GM12878 (cell line): ENCODE measurements at regions not wholly inside any gene's neighbourhood (a gene's known extent, or its start where the extent isn't known, plus 50 kb on each side); places are given as distances from the start of the nearest gene placed in this dataset.

ENCODE experiments used
- ATAC-seq: fragments of 200-7000 bp; cut with Tn5 transposase; 3 replicates; pipeline ENCODE4 v1.9.1; 2020; ENCODE audit warnings: mild to moderate bottlenecking, moderate library complexity
- BruUV-seq: library from RNA; stranded (reverse); fragments of 400-500 nt; replicated peaks from 2 replicates; lab custom pipeline; 2021; lab: Mats Ljungman, UMichigan
- CTCF ChIA-PET: fragments of 300-600 bp; sonication (Branson Sonifier 250); formaldehyde crosslinking; extraction: SDS; loops from one replicate; lab custom pipeline; 2021; ENCODE audit warnings: inconsistent platforms; lab: Yijun Ruan, JAX
- POLR2A ChIA-PET: fragments of 350-600 bp; formaldehyde crosslinking; extraction: SDS; loops from one replicate; lab custom pipeline; 2021; ENCODE audit warnings: inconsistent platforms; lab: Charles Lee
- RAD21 ChIA-PET: fragments of 300-600 bp; sonication (Branson Sonifier 250); formaldehyde crosslinking; loops from one replicate; lab custom pipeline; 2023; ENCODE audit warnings: antibody characterized with exemption; ENCODE audit not compliant: unreplicated experiment; lab: Charles Lee
- SMC1A ChIA-PET: fragments of 300-600 bp; sonication (Branson Sonifier 250); formaldehyde crosslinking; loops from one replicate; lab custom pipeline; 2023; ENCODE audit not compliant: unreplicated experiment, uncharacterized antibody; lab: Charles Lee
- DNase-seq: peaks from one replicate; pipeline ENCODE4 v3.0.0-alpha.2; 2011; ENCODE audit warnings: low read depth, low spot score
- FAIRE-seq: peaks from 3 replicates; lab custom pipeline; 2011; peaks lifted over from hg19 to GRCh38; lab: Jason Lieb, UNC
- H2AFZ ChIP-seq: 2 replicates; pipeline ENCODE4 v1.6.0; 2011; ENCODE audit warnings: low read depth, low read length, control low read depth; ENCODE audit not compliant: control insufficient read depth
- H3K27ac ChIP-seq: 2 replicates; pipeline ENCODE4 v1.5.1; 2011; ENCODE audit warnings: control low read depth; ENCODE audit not compliant: control insufficient read depth, insufficient read depth
- H3K27me3 ChIP-seq, 2 experiments: replicated peaks in 1 of 2; 2 replicates each; pipeline versions ENCODE4 v1.6.0 to v1.6.1; 2011; ENCODE audit warnings: low read length in 1 of 2; ENCODE audit not compliant: control insufficient read depth in 2 of 2, insufficient read depth in 2 of 2
- H3K36me3 ChIP-seq, 2 experiments: 2 replicates each; pipeline ENCODE4 v1.5.1; 2011; ENCODE audit warnings: low read length in 1 of 2; ENCODE audit not compliant: control insufficient read depth in 2 of 2, insufficient read depth in 2 of 2
- H3K4me1 ChIP-seq: 2 replicates; pipeline ENCODE4 v1.6.1; 2011; ENCODE audit warnings: mild to moderate bottlenecking, low read length, moderate library complexity, mixed read lengths; ENCODE audit not compliant: control insufficient read depth, insufficient read depth
- H3K4me2 ChIP-seq: 2 replicates; pipeline ENCODE4 v1.6.0; 2011; ENCODE audit warnings: control low read depth; ENCODE audit not compliant: control insufficient read depth, insufficient read depth
- H3K4me3 ChIP-seq: fragments of 200-600 bp; sonication (generic); 2 replicates; pipeline ENCODE4 v1.5.1; 2016
- H3K79me2 ChIP-seq: 2 replicates; pipeline ENCODE4 v1.6.0; 2011; ENCODE audit warnings: low read length; ENCODE audit not compliant: control insufficient read depth, insufficient read depth
- H3K9ac ChIP-seq: 2 replicates; pipeline ENCODE4 v1.8.0; 2011; ENCODE audit warnings: low read length, control low read depth, mixed read lengths; ENCODE audit not compliant: control insufficient read depth, insufficient read depth
- H3K9me3 ChIP-seq: replicated peaks from 3 replicates; pipeline ENCODE4 v1.5.1; 2011; ENCODE audit warnings: mild to moderate bottlenecking, low read length; ENCODE audit not compliant: control insufficient read depth, insufficient read depth
- H4K20me1 ChIP-seq: 2 replicates; pipeline ENCODE4 v1.6.0; 2011; ENCODE audit not compliant: control insufficient read depth, insufficient read depth
- CEBPB ChIP-seq, 2 experiments: fragments of 150-350 bp in 1 of 2; IDR thresholded peaks; 2 replicates each; pipeline ENCODE4 v1.6.1; 2012 to 2014; ENCODE audit warnings: low read depth in 2 of 2, low read length in 2 of 2, borderline replicate concordance in 1 of 2, inconsistent platforms in 1 of 2
- EED ChIP-seq: sonication (generic); IDR thresholded peaks from 2 replicates; pipeline ENCODE4 v1.6.1; 2016; ENCODE audit warnings: antibody characterized with exemption, low read depth
- EGR1 ChIP-seq, 2 experiments: IDR thresholded peaks; 1 replicate in 1 of 2; 2 replicates in 1 of 2; pipeline ENCODE4 v1.6.1; 2011 to 2012; ENCODE audit warnings: low read depth in 2 of 2, low read length in 2 of 2, borderline replicate concordance in 1 of 2, mild to moderate bottlenecking in 1 of 2, moderate library complexity in 1 of 2
- GATAD2B ChIP-seq: fragments of 450-650 bp; conservative IDR thresholded peaks from 2 replicates; pipeline ENCODE4 v1.6.1; 2017; ENCODE audit warnings: low read depth, mild to moderate bottlenecking, moderate library complexity
- HCFC1 ChIP-seq: fragments of 150-350 bp; IDR thresholded peaks from 2 replicates; pipeline ENCODE4 v1.6.1; 2014; ENCODE audit warnings: low read length
- HDGF ChIP-seq: fragments of 450-650 bp; IDR thresholded peaks from 2 replicates; pipeline ENCODE4 v1.6.1; 2016; ENCODE audit warnings: antibody characterized with exemption
- KAT2A ChIP-seq: conservative IDR thresholded peaks from 2 replicates; pipeline ENCODE4 v1.6.1; 2011; ENCODE audit warnings: low read depth, low read length; ENCODE audit not compliant: control insufficient read depth
- NR2C1 ChIP-seq: fragments of 450-650 bp; IDR thresholded peaks from 2 replicates; pipeline ENCODE4 v1.6.1; 2017; ENCODE audit warnings: antibody characterized with exemption, mild to moderate bottlenecking, moderate library complexity
- NR2F1 ChIP-seq: fragments of 450-650 bp; conservative IDR thresholded peaks from 2 replicates; pipeline ENCODE4 v1.6.1; 2017; ENCODE audit warnings: mild to moderate bottlenecking
- POLR2A ChIP-seq: IDR thresholded peaks from 2 replicates; pipeline ENCODE4 v1.6.1; 2011; ENCODE audit warnings: low read depth, mild to moderate bottlenecking, low read length
- SMC3 ChIP-seq: IDR thresholded peaks from 2 replicates; pipeline ENCODE4 v1.6.1; 2011; ENCODE audit warnings: low read length, improper control_type of control experiment, borderline replicate concordance
- TARDBP ChIP-seq: IDR thresholded peaks from 2 replicates; pipeline ENCODE4 v1.6.1; 2016; ENCODE audit warnings: borderline replicate concordance
- WGBS: methylation state at CpG from one replicate; pipeline ENCODE4 v1.1.6; 2016; ENCODE audit warnings: low lambda C conversion rate; ENCODE audit not compliant: insufficient replicate concordance, insufficient coverage; ENCODE audit errors: missing lambda C conversion rate; 5-methylcytosine and 5-hydroxymethylcytosine counted together
- in situ Hi-C: fragments of 300-500 bp; cut with MboI; formaldehyde crosslinking; loops from 9 replicates; pipeline ENCODE4 v1.14.3; 2018; ENCODE audit warnings: mixed read lengths
- intact Hi-C: fragments of 100-400 bp; cut with micrococcal nuclease; formaldehyde crosslinking; loops from one replicate; pipeline ENCODE4 v1.14.2; 2022; ENCODE audit not compliant: unreplicated experiment
- TF ChIP-seq, protein P1 (sequence below): IDR thresholded peaks from 2 replicates; pipeline ENCODE4 v1.6.1; 2011; ENCODE audit warnings: borderline replicate concordance, low read depth, mild to moderate bottlenecking, moderate library complexity, mixed read lengths, low read length; ENCODE audit not compliant: insufficient read depth; ENCODE audit errors: extremely low read length

DNA sequence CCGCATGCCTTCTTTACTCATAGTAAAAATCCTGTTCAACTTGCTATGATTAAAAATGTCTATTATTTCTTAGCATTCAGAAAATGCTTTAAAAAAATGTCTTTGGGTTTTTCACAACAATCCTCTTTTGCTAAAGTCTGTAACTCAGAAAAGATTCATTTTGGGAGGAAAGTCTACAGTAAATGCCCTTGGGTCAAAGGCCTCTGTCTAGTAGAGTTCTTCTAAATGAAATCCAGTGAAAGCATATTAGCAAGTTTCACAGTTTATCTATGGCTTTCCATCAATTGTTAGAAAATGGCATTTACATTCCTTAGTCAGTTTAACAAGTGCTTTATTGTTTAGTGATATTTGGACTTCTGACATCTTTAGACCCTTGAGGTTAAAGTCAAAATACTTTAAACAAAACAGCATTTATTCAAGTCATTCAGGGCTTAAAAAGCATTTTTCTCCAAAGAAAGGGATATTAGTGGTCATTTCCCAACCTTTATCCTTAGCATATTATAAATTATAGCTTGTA, 137.1 kb upstream of the TARS1 start:
- ChIA-PET RAD21 (no interaction called here), POLR2A (no interaction called here), CTCF (no interaction called here), SMC1A (no interaction called here)
- H3K79me2 ChIP-seq, result no peaks in the 10 kb centered on the region
- H3K9ac ChIP-seq, result no peak overlapping the region
- 88% methylated on average over 1 of the region's 1 CpG for WGBS
- FAIRE-seq (no peak), ATAC-seq (no peak), DNase-seq (no peak)
- in situ Hi-C loops (no loop called here), intact Hi-C loops (no loop called here)
- no peaks in the 10 kb centered on the region for H4K20me1 ChIP-seq
- H3K36me3 ChIP-seq, result no peaks in the 10 kb centered on the region
- peaks cover 4% of the 10 kb centered on the region for H3K4me1 ChIP-seq
- no peaks in the 10 kb centered on the region for H3K9me3 ChIP-seq
- H3K27ac ChIP-seq, result no peak overlapping the region
- H3K4me3 ChIP-seq, result no peak overlapping the region
- no TSS peak for BruUV-seq
- no peaks in the 10 kb centered on the region for H3K27me3 ChIP-seq
- H3K4me2 ChIP-seq, result no peak overlapping the region
- H2AFZ ChIP-seq, result no peak overlapping the region
- TF ChIP-seq POLR2A (no peak), SMC3 (no peak), TARDBP (no peak), CEBPB (IDR thresholded peaks at IDR 0.05; ENCODE audit: borderline replicate concordance in 1 of 2, low read depth in 2 of 2, low read length in 2 of 2) (no peak), GATAD2B (no peak), HCFC1 (no peak), KAT2A (no peak), HDGF (no peak), EED (no peak), EGR1 (IDR thresholded peaks at IDR 0.05; ENCODE audit: borderline replicate concordance in 1 of 2, low read depth in 2 of 2, low read length in 2 of 2) (no peak), NR2F1 (no peak), NR2C1 (no peak)
- TF ChIP-seq, protein P1, sequence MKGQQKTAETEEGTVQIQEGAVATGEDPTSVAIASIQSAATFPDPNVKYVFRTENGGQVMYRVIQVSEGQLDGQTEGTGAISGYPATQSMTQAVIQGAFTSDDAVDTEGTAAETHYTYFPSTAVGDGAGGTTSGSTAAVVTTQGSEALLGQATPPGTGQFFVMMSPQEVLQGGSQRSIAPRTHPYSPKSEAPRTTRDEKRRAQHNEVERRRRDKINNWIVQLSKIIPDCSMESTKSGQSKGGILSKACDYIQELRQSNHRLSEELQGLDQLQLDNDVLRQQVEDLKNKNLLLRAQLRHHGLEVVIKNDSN, result no peak
